ENCODE measurements at regions not wholly inside any gene's neighbourhood (a gene's known extent, or its start where the extent isn't known, plus 50 kb on each side); places are given as distances from the start of the nearest gene placed in this dataset.
"Not testable (repeated sequence)": the region's sequence is repeated elsewhere in the genome, so short reads cannot be mapped to it uniquely, and the experiment has no call there.

GRCh38 chr5:67982160-67982559 lies 233.4 kb upstream of the PIK3R1 start:
- not testable (repeated sequence) for TF ChIP-seq ZFP30 (CRISPR knock-in tag; IDR thresholded peaks at IDR 0.05)
- TF ChIP-seq, protein P1, sequence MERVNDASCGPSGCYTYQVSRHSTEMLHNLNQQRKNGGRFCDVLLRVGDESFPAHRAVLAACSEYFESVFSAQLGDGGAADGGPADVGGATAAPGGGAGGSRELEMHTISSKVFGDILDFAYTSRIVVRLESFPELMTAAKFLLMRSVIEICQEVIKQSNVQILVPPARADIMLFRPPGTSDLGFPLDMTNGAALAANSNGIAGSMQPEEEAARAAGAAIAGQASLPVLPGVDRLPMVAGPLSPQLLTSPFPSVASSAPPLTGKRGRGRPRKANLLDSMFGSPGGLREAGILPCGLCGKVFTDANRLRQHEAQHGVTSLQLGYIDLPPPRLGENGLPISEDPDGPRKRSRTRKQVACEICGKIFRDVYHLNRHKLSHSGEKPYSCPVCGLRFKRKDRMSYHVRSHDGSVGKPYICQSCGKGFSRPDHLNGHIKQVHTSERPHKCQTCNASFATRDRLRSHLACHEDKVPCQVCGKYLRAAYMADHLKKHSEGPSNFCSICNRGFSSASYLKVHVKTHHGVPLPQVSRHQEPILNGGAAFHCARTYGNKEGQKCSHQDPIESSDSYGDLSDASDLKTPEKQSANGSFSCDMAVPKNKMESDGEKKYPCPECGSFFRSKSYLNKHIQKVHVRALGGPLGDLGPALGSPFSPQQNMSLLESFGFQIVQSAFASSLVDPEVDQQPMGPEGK (CRISPR knock-in tag; IDR thresholded peaks at IDR 0.05; ENCODE audit: borderline replicate concordance) = not testable (repeated sequence)

All from SK-N-SH treated with all-trans-retinoic acid at 6 μM for 48 hours (cell line).